NOMO-1 (cell line): ENCODE measurements at regions not wholly inside any gene's neighbourhood (a gene's known extent, or its start where the extent isn't known, plus 50 kb on each side); places are given as distances from the start of the nearest gene placed in this dataset.
A peak's percentile ranks its signal among the peaks of the same experiment; 100 is the strongest.

Experiments
- DNase-seq, 2 experiments: peaks; one replicate each; lab custom pipeline; 2025; ENCODE audit not compliant: unreplicated experiment in 2 of 2; lab: John Stamatoyannopoulos, UW

DNA sequence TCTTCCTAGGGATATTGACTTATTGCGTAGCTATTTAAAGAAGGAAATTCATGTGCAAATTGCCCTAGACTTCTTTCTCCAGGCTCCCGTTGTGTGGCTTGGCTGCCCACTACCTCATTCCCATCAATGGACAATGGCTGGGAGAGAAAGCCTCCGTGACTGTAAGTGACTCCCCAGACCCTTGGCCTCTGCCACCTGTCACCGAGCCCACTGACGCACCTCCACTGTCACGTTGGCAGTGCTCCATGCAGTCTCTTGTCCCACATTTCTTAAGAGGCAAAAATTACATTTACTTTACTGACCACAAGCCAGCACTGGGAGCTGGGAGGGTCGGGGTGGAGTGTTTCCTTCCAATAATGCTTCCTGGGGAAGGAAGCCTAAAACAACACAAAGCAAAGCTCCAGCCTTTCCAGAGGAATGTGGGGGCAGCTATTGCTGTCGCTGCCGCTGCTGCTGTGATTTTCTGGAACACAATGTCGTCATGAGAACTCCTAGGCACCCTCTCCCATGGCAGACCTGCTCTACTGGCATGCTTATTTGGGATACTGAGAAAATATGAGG, 89.7 kb upstream of the STEAP1B start:
- DNase-seq, result no peak

DNA sequence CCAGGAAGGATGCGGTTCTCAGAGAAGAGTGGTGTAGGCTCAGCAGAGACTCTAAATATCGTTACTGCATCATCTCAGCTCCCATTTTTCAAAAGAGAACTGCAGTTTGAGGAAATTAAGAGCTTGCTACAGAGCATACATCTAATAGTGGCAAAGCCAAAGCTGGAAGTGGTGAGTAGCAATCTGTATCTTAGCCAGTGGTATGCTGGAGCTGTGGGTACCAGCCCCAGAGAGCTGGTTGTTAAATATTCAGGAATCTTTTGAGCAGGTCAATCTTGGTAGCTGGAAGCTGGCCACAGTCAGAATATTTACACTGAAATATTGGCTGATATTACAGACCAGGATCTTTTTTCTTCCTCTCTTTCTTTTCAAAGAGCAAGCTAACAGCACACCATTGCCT, 88.4 kb upstream of the STEAP1B start:
- DNase-seq, result peak; percentile 4 to 20

GRCh38 chr7:22587322-22587721, 87.3 kb upstream of the STEAP1B start:
- DNase-seq, result peak; percentile 72 to 92

DNA sequence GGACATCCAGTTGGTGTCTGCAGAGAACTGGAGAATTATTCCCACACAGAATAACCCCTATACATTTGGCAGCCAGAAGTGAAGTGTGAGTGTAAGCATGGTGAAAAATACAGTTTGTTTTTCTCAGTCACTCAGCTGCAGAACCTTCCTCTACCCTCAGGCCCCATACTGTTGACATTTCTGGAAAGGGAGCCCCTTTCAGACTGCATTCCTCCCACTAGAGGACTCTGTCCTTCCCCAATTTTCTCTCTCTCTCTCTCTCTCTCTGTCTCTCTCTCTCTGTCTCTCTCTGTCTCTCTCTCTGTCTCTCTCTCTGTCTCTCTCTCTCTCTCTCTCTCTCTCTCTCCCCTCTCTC, 86.8 kb upstream of the STEAP1B start:
- DNase-seq, result no peak

GRCh38 chr7:22586101-22586785, 86.3 kb upstream of the STEAP1B start:
- DNase-seq, result no peak

GRCh38 chr7:22584179-22584578, 84.2 kb upstream of the STEAP1B start:
- DNase-seq, result peak; percentile 69 to 73

- no peak for DNase-seq
These were observed 83.1 kb upstream of the STEAP1B start for GRCh38 chr7:22582863-22583622.

DNA sequence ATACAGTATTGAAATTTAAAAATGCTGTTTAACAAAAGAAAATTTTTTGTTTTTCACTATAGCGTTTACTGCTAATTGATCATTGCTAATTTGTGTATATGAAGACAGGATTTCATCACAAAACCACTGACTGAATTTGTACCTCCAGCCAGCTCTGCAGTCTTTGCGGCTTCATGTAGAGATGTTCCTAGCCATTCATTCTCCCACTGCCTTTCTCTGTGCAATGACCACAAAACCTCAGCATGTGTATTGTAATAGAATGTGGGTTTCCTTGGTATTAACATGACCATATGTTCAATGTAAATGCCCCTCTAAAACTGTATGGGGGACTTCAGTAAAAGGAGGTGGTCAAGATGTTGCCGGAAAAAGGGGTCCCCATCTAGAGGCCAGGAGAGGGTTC, 81.1 kb upstream of the STEAP1B start:
- peak; percentile 39 to 81 for DNase-seq

- DNase-seq, result no peak
These were observed 80.0 kb upstream of the STEAP1B start for GRCh38 chr7:22579961-22580360.

GRCh38 chr7:22578007-22578733, 78.2 kb upstream of the STEAP1B start:
- DNase-seq, result peak in 1 of 2 experiments; percentile 24

DNA sequence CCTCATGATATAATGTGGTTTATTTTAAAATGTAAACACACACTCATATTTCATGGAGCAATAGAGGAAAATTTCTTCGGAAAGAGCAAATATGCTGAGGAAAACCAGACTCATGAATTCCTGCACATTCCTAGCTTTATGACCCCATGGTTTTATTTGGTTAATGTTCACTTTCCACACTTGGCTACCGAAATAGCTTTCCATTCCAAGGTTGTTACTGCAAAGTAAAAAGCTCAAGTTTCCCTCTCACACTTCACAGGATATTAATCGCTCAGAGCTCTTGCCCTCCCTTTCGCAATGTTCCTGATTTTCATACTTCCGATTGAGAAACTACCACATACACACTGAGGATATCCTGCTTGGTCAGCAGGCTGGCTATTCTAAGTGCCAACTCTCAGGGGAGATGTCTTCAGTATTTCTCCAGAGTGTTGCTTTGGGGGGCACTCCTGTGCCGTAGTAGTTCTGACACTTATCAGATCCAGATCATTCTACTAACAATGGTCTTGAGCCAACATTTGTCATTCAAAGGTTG, 77.5 kb upstream of the STEAP1B start:
- DNase-seq, result peak; percentile 87 to 88

GRCh38 chr7:22576612-22577469, 76.9 kb upstream of the STEAP1B start:
- DNase-seq, result no peak

GRCh38 chr7:22574754-22575520, 74.9 kb upstream of the STEAP1B start:
- DNase-seq, result peak; percentile 45 to 83

GRCh38 chr7:22572937-22573336, 72.9 kb upstream of the STEAP1B start:
- no peak for DNase-seq

DNA sequence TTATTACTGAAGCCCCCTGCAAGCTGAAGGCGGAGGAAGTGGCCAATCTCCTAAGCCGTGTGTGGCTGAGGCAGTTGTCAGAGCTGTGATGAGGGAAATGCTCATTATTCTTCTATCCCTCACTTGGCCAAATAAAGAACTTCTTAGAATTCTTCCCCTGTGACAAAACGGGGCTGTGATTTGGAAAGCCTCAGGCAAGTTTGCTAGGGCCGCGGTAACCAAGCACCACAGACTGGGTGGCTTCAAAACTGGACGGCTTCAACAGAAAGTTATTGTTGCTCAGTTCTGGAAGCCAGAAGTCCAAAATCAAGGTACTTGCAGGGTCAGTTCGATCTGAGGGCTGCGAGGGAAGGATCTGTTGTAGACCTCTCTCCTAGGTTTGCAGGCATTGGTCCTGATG, 72.3 kb upstream of the STEAP1B start:
- no peak for DNase-seq

DNA sequence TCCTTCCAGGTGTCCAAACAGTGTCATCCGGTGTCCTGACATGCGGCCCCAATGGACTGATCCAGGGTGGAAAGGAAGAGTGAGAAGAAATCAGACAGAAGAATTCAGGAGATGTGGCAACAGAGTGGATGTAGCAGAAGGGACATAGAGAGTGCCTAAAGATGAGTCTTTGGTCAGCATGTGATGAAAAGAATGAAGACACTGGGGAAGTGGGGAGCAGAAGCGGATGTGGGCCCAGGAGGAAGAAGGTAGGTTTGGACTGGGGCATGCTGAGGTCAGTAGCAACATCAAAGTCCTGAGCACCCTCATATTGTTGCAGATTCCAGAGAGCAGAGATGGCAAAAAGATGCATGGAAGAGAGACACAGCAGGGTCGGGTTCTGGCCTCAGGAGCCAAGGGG, 71.8 kb upstream of the STEAP1B start:
- DNase-seq, result peak; percentile 13 to 36

GRCh38 chr7:22569586-22570321, 69.8 kb upstream of the STEAP1B start:
- peak; percentile 67 to 76 for DNase-seq

DNA sequence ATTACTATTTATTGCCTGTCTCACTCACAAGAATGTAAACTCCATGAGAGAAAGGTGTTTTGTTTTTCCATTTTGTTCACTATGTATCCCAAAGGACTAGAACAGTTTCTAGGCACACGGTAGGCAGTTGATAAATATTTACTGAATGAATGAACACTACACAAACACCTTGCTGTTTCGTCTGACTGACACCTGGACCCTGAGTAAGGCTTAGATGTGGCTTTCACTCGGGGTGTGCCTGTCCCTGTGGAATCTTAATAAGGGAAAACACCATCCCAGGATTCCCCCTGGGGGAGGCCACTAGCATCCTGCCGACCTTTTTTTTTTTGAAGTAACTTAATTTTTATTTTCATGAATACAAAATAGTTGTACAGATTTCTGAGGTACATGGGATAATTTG, 66.6 kb upstream of the STEAP1B start:
- no peak for DNase-seq

GRCh38 chr7:22566176-22566575, 66.2 kb upstream of the STEAP1B start:
- no peak for DNase-seq
